Tibial nerve (tissue), 3 donors: ENCODE measurements at regions not wholly inside any gene's neighbourhood (a gene's known extent, or its start where the extent isn't known, plus 50 kb on each side); places are given as distances from the start of the nearest gene placed in this dataset.

Source experiments
- POLR2A ChIP-seq, 2 donors: fragments of 450-650 bp; IDR thresholded peaks; one replicate each; pipeline ENCODE4 v1.6.1; 2017; ENCODE audit warnings: antibody characterized with exemption in 2 of 2, mild to moderate bottlenecking in 2 of 2, moderate library complexity in 2 of 2
- TF ChIP-seq, protein P1 (sequence below), 5 experiments: fragments of 200-600 bp in 3 of 5; fragments of 450-650 bp in 2 of 5; sonication (generic) in 3 of 5; IDR thresholded peaks; one replicate each; pipeline ENCODE4 v1.5.1; 2016 to 2019; ENCODE audit warnings: antibody characterized with exemption in 5 of 5, mild to moderate bottlenecking in 3 of 5, moderate library complexity in 2 of 5

DNA sequence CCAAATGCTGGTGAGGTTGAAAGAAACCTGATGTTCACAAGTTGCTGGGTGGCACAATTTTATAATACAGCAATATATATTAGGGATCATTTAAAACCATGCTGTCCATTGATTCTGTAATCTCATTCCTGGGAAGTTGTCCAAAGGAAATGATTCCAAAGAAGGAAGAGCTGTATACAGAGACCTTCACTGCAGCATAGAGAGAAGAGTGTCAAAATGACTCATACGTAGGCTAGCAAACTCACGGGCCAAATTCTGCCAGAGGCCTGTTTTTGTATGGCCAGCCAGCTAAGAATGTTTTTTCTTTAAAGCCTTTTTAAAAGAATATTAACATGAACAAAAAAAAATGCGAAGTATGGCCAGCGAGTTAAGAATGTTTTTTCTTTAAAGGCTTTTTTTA is 69.2 kb upstream of the MED13L start:
- TF ChIP-seq, protein P1, sequence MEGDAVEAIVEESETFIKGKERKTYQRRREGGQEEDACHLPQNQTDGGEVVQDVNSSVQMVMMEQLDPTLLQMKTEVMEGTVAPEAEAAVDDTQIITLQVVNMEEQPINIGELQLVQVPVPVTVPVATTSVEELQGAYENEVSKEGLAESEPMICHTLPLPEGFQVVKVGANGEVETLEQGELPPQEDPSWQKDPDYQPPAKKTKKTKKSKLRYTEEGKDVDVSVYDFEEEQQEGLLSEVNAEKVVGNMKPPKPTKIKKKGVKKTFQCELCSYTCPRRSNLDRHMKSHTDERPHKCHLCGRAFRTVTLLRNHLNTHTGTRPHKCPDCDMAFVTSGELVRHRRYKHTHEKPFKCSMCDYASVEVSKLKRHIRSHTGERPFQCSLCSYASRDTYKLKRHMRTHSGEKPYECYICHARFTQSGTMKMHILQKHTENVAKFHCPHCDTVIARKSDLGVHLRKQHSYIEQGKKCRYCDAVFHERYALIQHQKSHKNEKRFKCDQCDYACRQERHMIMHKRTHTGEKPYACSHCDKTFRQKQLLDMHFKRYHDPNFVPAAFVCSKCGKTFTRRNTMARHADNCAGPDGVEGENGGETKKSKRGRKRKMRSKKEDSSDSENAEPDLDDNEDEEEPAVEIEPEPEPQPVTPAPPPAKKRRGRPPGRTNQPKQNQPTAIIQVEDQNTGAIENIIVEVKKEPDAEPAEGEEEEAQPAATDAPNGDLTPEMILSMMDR (IDR thresholded peaks at IDR 0.05), result no peak
- TF ChIP-seq POLR2A (IDR thresholded peaks at IDR 0.05), result no peak
